ENCODE measurements at regions not wholly inside any gene's neighbourhood (a gene's known extent, or its start where the extent isn't known, plus 50 kb on each side); places are given as distances from the start of the nearest gene placed in this dataset.

- H2AFZ ChIP-seq (ENCODE audit: control insufficient read depth, low read length): no peak overlapping the region
- TF ChIP-seq CTCF (optimal IDR thresholded peaks at IDR 0.05 in 1 of 3, IDR thresholded peaks at IDR 0.05 in 1 of 3, conservative IDR thresholded peaks at IDR 0.05 in 1 of 3; ENCODE audit: extremely low read depth in 1 of 3, insufficient read depth in 2 of 3, low read length in 3 of 3) (no peak), EZH2 (IDR thresholded peaks at IDR 0.05; ENCODE audit: low read length) (no peak)
- H3K9me1 ChIP-seq (ENCODE audit: control insufficient read depth, extremely low read depth, insufficient read depth, low read length): no peaks in the 10 kb centered on the region
- dilution Hi-C loops (cut with MboI; ENCODE audit: extremely low pct_ligation_motif_present, low sequenced_read_pairs): no loop called here
- H3K4me3 ChIP-seq (ENCODE audit: control insufficient read depth in 2 of 3, extremely low read depth in 1 of 3, insufficient read depth in 2 of 3, low read depth in 1 of 3, low read length in 3 of 3): no peak overlapping the region
- no peaks in the 10 kb centered on the region for H3K27me3 ChIP-seq (ENCODE audit: control insufficient read depth, extremely low read depth, insufficient read depth, low read length)
- H4K20me1 ChIP-seq (ENCODE audit: control insufficient read depth, extremely low read depth, insufficient read depth, low read length): no peaks in the 10 kb centered on the region
- FAIRE-seq (no peak), DNase-seq (ENCODE audit: low read depth, low spot score) (no peak)
- no peak overlapping the region for H3K27ac ChIP-seq (ENCODE audit: control insufficient read depth, insufficient read depth, low read length)
- peaks cover 4% of the 10 kb centered on the region for H3K9me3 ChIP-seq (ENCODE audit: control insufficient read depth, low read depth, low read length)
- no peaks in the 10 kb centered on the region for H3K79me2 ChIP-seq (ENCODE audit: control insufficient read depth, insufficient read depth, low read length)
- H3K4me2 ChIP-seq (ENCODE audit: control insufficient read depth, extremely low read depth, insufficient read depth, low read depth, low read length): no peak overlapping the region
- no peaks in the 10 kb centered on the region for H3K4me1 ChIP-seq (ENCODE audit: control insufficient read depth, extremely low read depth, insufficient read depth, low read length)
- H3K9ac ChIP-seq (ENCODE audit: control insufficient read depth, extremely low read depth, insufficient read depth, low read length): no peak overlapping the region
- H3K36me3 ChIP-seq (ENCODE audit: control insufficient read depth in 2 of 2, extremely low read depth in 1 of 2, insufficient read depth in 2 of 2, low read length in 2 of 2): no peaks in the 10 kb centered on the region
Measured at GRCh38 chr9:134215420-134215698, 51.0 kb upstream of the RNU6ATAC start.

GRCh38 chr9:134215699-134216448, 51.5 kb upstream of the RNU6ATAC start:
- TF ChIP-seq CTCF (optimal IDR thresholded peaks at IDR 0.05 in 1 of 3, IDR thresholded peaks at IDR 0.05 in 1 of 3, conservative IDR thresholded peaks at IDR 0.05 in 1 of 3; ENCODE audit: extremely low read depth in 1 of 3, insufficient read depth in 2 of 3, low read length in 3 of 3) (no peak), EZH2 (IDR thresholded peaks at IDR 0.05; ENCODE audit: low read length) (no peak)
- DNase-seq (ENCODE audit: low read depth, low spot score) (no peak), FAIRE-seq (no peak)
- dilution Hi-C loops (cut with MboI; ENCODE audit: extremely low pct_ligation_motif_present, low sequenced_read_pairs): no loop called here
- no peaks in the 10 kb centered on the region for H3K36me3 ChIP-seq (ENCODE audit: control insufficient read depth in 2 of 2, extremely low read depth in 1 of 2, insufficient read depth in 2 of 2, low read length in 2 of 2)
- H3K9me1 ChIP-seq (ENCODE audit: control insufficient read depth, extremely low read depth, insufficient read depth, low read length): no peaks in the 10 kb centered on the region
- H3K27ac ChIP-seq (ENCODE audit: control insufficient read depth, insufficient read depth, low read length): no peak overlapping the region
- no peaks in the 10 kb centered on the region for H3K4me1 ChIP-seq (ENCODE audit: control insufficient read depth, extremely low read depth, insufficient read depth, low read length)
- no peak overlapping the region for H3K9ac ChIP-seq (ENCODE audit: control insufficient read depth, extremely low read depth, insufficient read depth, low read length)
- no peaks in the 10 kb centered on the region for H3K27me3 ChIP-seq (ENCODE audit: control insufficient read depth, extremely low read depth, insufficient read depth, low read length)
- peaks cover 4% of the 10 kb centered on the region for H3K9me3 ChIP-seq (ENCODE audit: control insufficient read depth, low read depth, low read length)
- no peak overlapping the region for H3K4me3 ChIP-seq (ENCODE audit: control insufficient read depth in 2 of 3, extremely low read depth in 1 of 3, insufficient read depth in 2 of 3, low read depth in 1 of 3, low read length in 3 of 3)
- H3K79me2 ChIP-seq (ENCODE audit: control insufficient read depth, insufficient read depth, low read length): no peaks in the 10 kb centered on the region
- H3K4me2 ChIP-seq (ENCODE audit: control insufficient read depth, extremely low read depth, insufficient read depth, low read depth, low read length): no peak overlapping the region
- H4K20me1 ChIP-seq (ENCODE audit: control insufficient read depth, extremely low read depth, insufficient read depth, low read length): no peaks in the 10 kb centered on the region
- no peak overlapping the region for H2AFZ ChIP-seq (ENCODE audit: control insufficient read depth, low read length)

Measured in keratinocyte (primary cell).